GM12872 (cell line): ENCODE measurements at regions not wholly inside any gene's neighbourhood (a gene's known extent, or its start where the extent isn't known, plus 50 kb on each side); places are given as distances from the start of the nearest gene placed in this dataset.
A peak's percentile ranks its signal among the peaks of the same experiment; 100 is the strongest.

ENCODE experiments used
- TF ChIP-seq, protein P1 (sequence below): IDR thresholded peaks from 3 replicates; pipeline ENCODE4 v1.5.1; 2011; ENCODE audit warnings: low read depth, mild to moderate bottlenecking, low read length, moderate library complexity; ENCODE audit not compliant: insufficient read depth

GRCh38 chr10:62665771-62666170, 138.7 kb upstream of the ADO start:
- TF ChIP-seq, protein P1, sequence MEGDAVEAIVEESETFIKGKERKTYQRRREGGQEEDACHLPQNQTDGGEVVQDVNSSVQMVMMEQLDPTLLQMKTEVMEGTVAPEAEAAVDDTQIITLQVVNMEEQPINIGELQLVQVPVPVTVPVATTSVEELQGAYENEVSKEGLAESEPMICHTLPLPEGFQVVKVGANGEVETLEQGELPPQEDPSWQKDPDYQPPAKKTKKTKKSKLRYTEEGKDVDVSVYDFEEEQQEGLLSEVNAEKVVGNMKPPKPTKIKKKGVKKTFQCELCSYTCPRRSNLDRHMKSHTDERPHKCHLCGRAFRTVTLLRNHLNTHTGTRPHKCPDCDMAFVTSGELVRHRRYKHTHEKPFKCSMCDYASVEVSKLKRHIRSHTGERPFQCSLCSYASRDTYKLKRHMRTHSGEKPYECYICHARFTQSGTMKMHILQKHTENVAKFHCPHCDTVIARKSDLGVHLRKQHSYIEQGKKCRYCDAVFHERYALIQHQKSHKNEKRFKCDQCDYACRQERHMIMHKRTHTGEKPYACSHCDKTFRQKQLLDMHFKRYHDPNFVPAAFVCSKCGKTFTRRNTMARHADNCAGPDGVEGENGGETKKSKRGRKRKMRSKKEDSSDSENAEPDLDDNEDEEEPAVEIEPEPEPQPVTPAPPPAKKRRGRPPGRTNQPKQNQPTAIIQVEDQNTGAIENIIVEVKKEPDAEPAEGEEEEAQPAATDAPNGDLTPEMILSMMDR, result no peak

DNA sequence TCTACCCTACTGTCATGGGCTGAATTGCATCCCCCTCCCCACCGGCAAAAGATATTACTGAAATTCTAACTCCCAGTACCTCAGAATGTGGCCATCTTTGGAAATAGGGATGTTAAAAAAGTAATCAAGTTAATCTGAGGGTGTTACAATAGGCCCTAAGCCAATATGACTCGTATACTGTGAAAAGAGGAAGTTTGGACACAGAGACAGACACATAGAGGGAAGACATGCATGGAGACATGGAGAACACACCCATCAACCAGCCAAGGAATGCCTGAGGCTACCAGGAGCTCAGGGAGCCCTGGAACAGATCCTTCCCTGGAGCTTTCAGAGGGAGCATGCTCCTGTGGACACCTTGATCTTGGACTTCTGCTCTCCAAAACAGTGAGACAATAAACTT, 138.2 kb upstream of the ADO start:
- TF ChIP-seq, protein P1, result no peak

DNA sequence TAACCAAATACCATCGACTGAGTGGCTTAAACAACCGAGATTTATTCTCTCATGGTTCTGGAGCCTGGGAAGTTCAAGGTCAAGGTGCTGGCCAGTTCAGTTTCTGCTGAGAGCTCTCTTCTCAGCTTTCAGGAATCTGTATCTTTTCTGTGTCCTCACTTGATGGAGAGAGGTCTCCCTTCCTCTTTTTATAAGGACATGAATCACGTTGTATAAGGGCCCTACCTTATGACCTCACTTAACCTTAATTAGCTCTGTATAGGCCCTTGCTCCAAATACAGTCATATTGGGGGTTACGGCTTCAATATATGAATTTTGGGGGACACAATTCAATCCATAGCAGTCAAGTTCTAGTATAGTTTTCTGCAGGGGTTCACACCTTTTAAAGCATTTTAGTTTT, 135.2 kb upstream of the ADO start:
- TF ChIP-seq, protein P1, result no peak

DNA sequence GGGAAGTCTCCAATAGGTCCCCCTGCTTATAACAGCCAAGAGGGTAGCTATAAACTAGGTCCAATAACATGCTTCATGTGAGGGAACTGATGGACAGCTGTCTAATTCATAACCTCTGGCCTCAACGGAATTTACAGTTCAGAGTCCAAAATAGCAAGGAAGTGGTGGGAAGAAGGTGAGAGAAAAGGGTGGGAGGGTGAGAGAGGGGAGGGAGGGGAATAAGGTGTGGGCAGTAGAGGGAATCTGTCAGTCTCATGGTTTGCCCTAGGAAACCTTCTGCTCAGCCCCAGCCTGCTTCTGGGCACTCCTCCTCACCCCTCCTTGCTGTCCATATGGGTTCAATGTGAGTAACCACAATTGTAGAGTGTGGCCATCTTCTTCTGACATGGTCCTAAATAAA, 133.4 kb upstream of the ADO start:
- TF ChIP-seq, protein P1, result no peak

DNA sequence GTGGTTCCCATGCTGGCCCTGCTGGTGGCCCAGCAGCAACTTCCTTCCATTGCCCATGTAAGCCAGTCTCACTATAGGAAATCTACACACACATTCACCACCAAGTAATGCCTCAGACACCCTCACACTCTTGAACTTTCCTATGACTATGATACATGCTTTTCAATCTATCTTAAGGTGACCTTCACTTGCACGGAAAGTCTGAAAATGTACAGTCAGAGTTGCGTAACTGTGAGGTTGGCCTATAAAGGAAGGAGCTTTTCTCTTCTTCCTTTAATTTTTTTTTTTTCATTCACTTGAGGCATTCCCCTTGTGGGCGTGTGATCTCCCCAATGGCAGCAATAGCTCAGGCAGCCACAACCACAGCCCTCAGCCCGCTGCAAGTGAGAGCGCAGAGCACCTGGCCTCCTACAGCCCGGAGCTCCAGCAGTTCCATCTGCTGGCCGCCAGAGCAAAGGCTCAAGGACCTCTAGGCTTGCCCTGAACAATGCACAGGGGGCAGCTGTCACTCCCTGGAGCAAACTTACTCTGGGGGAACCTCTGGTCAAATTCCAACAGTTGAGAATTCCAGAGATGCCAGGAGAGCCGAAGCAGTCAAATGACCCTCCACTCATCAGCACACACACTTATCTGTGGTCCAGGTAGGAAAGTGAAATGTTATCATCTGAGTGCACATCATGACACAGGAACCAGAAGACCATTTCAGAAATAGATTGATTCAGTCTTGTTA, 123.1 kb upstream of the ADO start:
- TF ChIP-seq, protein P1, result peak; percentile 90

- TF ChIP-seq, protein P1, result no peak
Observed at GRCh38 chr10:62684911-62685310, 119.6 kb upstream of the ADO start.

GRCh38 chr10:62687230-62687748, 117.2 kb upstream of the ADO start:
- TF ChIP-seq, protein P1, result no peak
